ENCODE measurements at regions not wholly inside any gene's neighbourhood (a gene's known extent, or its start where the extent isn't known, plus 50 kb on each side); places are given as distances from the start of the nearest gene placed in this dataset.

- H3K4me1 ChIP-seq (ENCODE audit: insufficient read depth) = no peaks in the 10 kb centered on the region
- no peak for DNase-seq
- no peak overlapping the region for H3K4me3 ChIP-seq
- H3K27me3 ChIP-seq = no peaks in the 10 kb centered on the region
- H3K36me3 ChIP-seq = no peaks in the 10 kb centered on the region
- H3K9me3 ChIP-seq = no peaks in the 10 kb centered on the region
- TF ChIP-seq POLR2A (IDR thresholded peaks at IDR 0.05) (no peak), CTCF (IDR thresholded peaks at IDR 0.05) (no peak), EP300 (IDR thresholded peaks at IDR 0.05) (no peak)
- H3K27ac ChIP-seq = no peak overlapping the region
- intact Hi-C loops (cut with DNase I) = no loop called here
- WGBS, 3 donors = 66 to 78% (median 75%) methylated on average over 5 of the region's 5 CpGs
Observed at GRCh38 chr5:101393795-101394450, 490.8 kb upstream of the ST8SIA4 start.

GRCh38 chr5:101390151-101390908, 487.2 kb upstream of the ST8SIA4 start:
- Histone ChIP-seq H3K4me1 (ENCODE audit: insufficient read depth) (no peaks in the 10 kb centered on the region), H3K36me3 (no peaks in the 10 kb centered on the region), H3K9me3 (no peaks in the 10 kb centered on the region), H3K27ac (no peak overlapping the region), H3K27me3 (no peaks in the 10 kb centered on the region), H3K4me3 (no peak overlapping the region)
- WGBS, 3 donors = 17 to 23% (median 19%) methylated on average over 4 of the region's 4 CpGs
- DNase-seq = no peak
- no peak for TF ChIP-seq CTCF (IDR thresholded peaks at IDR 0.05)
- no peak for TF ChIP-seq EP300 (IDR thresholded peaks at IDR 0.05)
- no peak for TF ChIP-seq POLR2A (IDR thresholded peaks at IDR 0.05)
- intact Hi-C loops (cut with DNase I) = no loop called here

GRCh38 chr5:101385276-101385675, 482.2 kb upstream of the ST8SIA4 start:
- H3K9me3 ChIP-seq = no peaks in the 10 kb centered on the region
- H3K4me1 ChIP-seq (ENCODE audit: insufficient read depth) = no peaks in the 10 kb centered on the region
- no peaks in the 10 kb centered on the region for H3K27me3 ChIP-seq
- no peak for DNase-seq
- H3K4me3 ChIP-seq = no peak overlapping the region
- no peaks in the 10 kb centered on the region for H3K36me3 ChIP-seq
- 93 to 100% (median 94%) methylated on average over 1 of the region's 1 CpG for WGBS, 3 donors
- H3K27ac ChIP-seq = no peak overlapping the region
- intact Hi-C loops (cut with DNase I) = no loop called here
- TF ChIP-seq CTCF (IDR thresholded peaks at IDR 0.05) (no peak), EP300 (IDR thresholded peaks at IDR 0.05) (no peak), POLR2A (IDR thresholded peaks at IDR 0.05) (no peak)

- H3K4me1 ChIP-seq (ENCODE audit: insufficient read depth) = no peaks in the 10 kb centered on the region
- intact Hi-C loops (cut with DNase I) = loop anchor here in 1 of 4 donors (5.0 kb wide), 1 partner anchor 982 kb away; no protein-coding TSS in a partner anchor
- 21 to 26% (median 24%) methylated on average over 8 of the region's 8 CpGs for WGBS, 3 donors
- H3K4me3 ChIP-seq = no peak overlapping the region
- no peaks in the 10 kb centered on the region for H3K27me3 ChIP-seq
- H3K36me3 ChIP-seq = no peaks in the 10 kb centered on the region
- H3K27ac ChIP-seq = no peak overlapping the region
- TF ChIP-seq EP300 (IDR thresholded peaks at IDR 0.05) = no peak
- no peak for TF ChIP-seq POLR2A (IDR thresholded peaks at IDR 0.05)
- no peak for TF ChIP-seq CTCF (IDR thresholded peaks at IDR 0.05)
- H3K9me3 ChIP-seq = no peaks in the 10 kb centered on the region
- no peak for DNase-seq
Observed at GRCh38 chr5:101370181-101370580, 467.1 kb upstream of the ST8SIA4 start.
